ENCODE measurements at regions not wholly inside any gene's neighbourhood (a gene's known extent, or its start where the extent isn't known, plus 50 kb on each side); places are given as distances from the start of the nearest gene placed in this dataset.

DNA sequence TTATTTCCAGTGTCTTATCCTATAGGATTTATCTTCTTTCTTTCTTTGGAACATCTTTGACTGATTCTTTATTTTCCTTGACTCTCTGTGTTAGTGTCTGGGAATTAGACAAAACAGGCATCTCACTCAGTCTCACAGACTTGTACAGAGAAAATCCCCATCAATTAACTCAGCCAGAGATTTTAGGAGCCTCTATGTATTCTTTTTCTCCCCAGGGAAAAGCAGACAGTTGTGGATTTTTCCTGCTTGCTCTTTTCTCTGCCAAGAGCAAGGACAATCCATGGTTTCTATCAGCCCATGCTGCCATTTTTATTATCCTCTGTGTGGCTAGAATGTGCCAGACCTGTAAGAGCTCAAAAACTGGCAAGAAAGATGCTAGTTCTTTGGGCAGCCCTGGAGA lies 595.1 kb downstream of the SNAPC1 start:
- Histone ChIP-seq H2AFZ (ENCODE audit: low read length) (no peak overlapping the region), H4K91ac (ENCODE audit: low read depth, low read length, poor library complexity) (no peak overlapping the region), H3K4ac (ENCODE audit: low read length) (no peak overlapping the region), H3K14ac (ENCODE audit: low read length) (no peak overlapping the region), H2AK5ac (ENCODE audit: low read depth, low read length) (no peak overlapping the region), H3K36me3 (replicated peaks in 1 of 2; ENCODE audit: control insufficient read depth in 2 of 2, insufficient read depth in 2 of 2, low read length in 2 of 2) (no peaks in the 10 kb centered on the region), H3K79me1 (ENCODE audit: low read depth, low read length) (no peaks in the 10 kb centered on the region), H3K9ac (ENCODE audit: low read depth, low read length, poor library complexity) (no peak overlapping the region), H2BK12ac (ENCODE audit: low read length) (no peak overlapping the region), H3K9me3 (replicated peaks in 1 of 2; ENCODE audit: control insufficient read depth in 2 of 2, insufficient read depth in 1 of 2, low read depth in 1 of 2, low read length in 2 of 2) (no peaks in the 10 kb centered on the region), H4K8ac (ENCODE audit: low read depth, low read length) (no peak overlapping the region), H2BK5ac (ENCODE audit: low read length) (no peak overlapping the region), H3K4me3 (ENCODE audit: low read length in 2 of 2) (no peak overlapping the region), H3K23ac (ENCODE audit: low read depth, low read length, poor library complexity) (no peak overlapping the region), H2BK120ac (ENCODE audit: low read depth, low read length) (no peak overlapping the region), H3K18ac (ENCODE audit: low read length) (no peak overlapping the region), H2BK15ac (ENCODE audit: low read length) (no peak overlapping the region), H3K4me2 (ENCODE audit: insufficient read depth, low read length, poor library complexity, severe bottlenecking) (no peak overlapping the region), H3K27me3 (ENCODE audit: control insufficient read depth in 3 of 3, insufficient read depth in 3 of 3, low read depth in 1 of 3, low read length in 3 of 3) (no peaks in the 10 kb centered on the region), H3K27ac (replicated peaks; ENCODE audit: low read length) (no peak overlapping the region), H3K4me1 (ENCODE audit: control insufficient read depth in 2 of 2, insufficient read depth in 1 of 2, low read depth in 1 of 2, low read length in 2 of 2) (peaks cover 3 to 4% of the 10 kb centered on the region in 2 donors)
- DNase-seq (ENCODE audit: low spot score): no peak

DNA sequence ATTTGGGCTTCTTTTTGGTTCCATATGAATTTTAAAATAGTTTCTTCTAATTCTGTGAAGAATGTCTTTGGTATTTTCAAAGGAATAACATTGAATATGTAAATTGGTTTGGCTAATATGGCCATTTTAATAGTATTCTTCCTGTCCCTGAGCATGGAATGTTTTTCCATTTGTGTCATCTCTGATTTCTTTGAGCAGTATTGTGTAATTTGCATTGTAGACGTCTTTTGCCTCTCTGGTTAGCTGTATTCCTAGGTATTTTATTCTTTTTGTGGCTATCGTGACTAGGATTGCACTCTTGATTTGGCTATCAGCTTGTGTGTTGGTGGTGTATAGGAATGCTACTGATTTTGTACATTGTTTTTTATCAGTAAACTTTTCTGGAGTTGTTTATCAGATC lies 601.9 kb downstream of the SNAPC1 start:
- H3K27ac ChIP-seq (replicated peaks; ENCODE audit: low read length): no peak overlapping the region
- H4K91ac ChIP-seq (ENCODE audit: low read depth, low read length, poor library complexity): no peak overlapping the region
- H2AFZ ChIP-seq (ENCODE audit: low read length): no peak overlapping the region
- no peaks in the 10 kb centered on the region for H3K9me3 ChIP-seq (replicated peaks in 1 of 2; ENCODE audit: control insufficient read depth in 2 of 2, insufficient read depth in 1 of 2, low read depth in 1 of 2, low read length in 2 of 2)
- WGBS, 2 donors (ENCODE audit: extremely low coverage in 2 of 2, insufficient read length in 2 of 2, insufficient replicate concordance in 1 of 2): no CpG with 5 or more reads among the region's 2 CpGs
- H3K27me3 ChIP-seq (ENCODE audit: control insufficient read depth in 3 of 3, insufficient read depth in 3 of 3, low read depth in 1 of 3, low read length in 3 of 3): no peaks in the 10 kb centered on the region
- no peak overlapping the region for H3K14ac ChIP-seq (ENCODE audit: low read length)
- no peak overlapping the region for H2BK12ac ChIP-seq (ENCODE audit: low read length)
- H3K4me1 ChIP-seq (ENCODE audit: control insufficient read depth in 2 of 2, insufficient read depth in 1 of 2, low read depth in 1 of 2, low read length in 2 of 2): peaks cover 3 to 4% of the 10 kb centered on the region in 2 donors
- H3K36me3 ChIP-seq (replicated peaks in 1 of 2; ENCODE audit: control insufficient read depth in 2 of 2, insufficient read depth in 2 of 2, low read length in 2 of 2): no peaks in the 10 kb centered on the region
- H3K23ac ChIP-seq (ENCODE audit: low read depth, low read length, poor library complexity): no peak overlapping the region
- no peak overlapping the region for H2BK120ac ChIP-seq (ENCODE audit: low read depth, low read length)
- no peak overlapping the region for H2AK5ac ChIP-seq (ENCODE audit: low read depth, low read length)
- no peak overlapping the region for H3K9ac ChIP-seq (ENCODE audit: low read depth, low read length, poor library complexity)
- no peak overlapping the region for H3K4me2 ChIP-seq (ENCODE audit: insufficient read depth, low read length, poor library complexity, severe bottlenecking)
- H3K4me3 ChIP-seq (ENCODE audit: low read length in 2 of 2): no peak overlapping the region
- H3K79me1 ChIP-seq (ENCODE audit: low read depth, low read length): no peaks in the 10 kb centered on the region
- H3K18ac ChIP-seq (ENCODE audit: low read length): no peak overlapping the region
- no peak for DNase-seq (ENCODE audit: low spot score)
- no peak overlapping the region for H2BK5ac ChIP-seq (ENCODE audit: low read length)
- no peak overlapping the region for H4K8ac ChIP-seq (ENCODE audit: low read depth, low read length)
- no peak overlapping the region for H2BK15ac ChIP-seq (ENCODE audit: low read length)
- H3K4ac ChIP-seq (ENCODE audit: low read length): no peak overlapping the region

DNA sequence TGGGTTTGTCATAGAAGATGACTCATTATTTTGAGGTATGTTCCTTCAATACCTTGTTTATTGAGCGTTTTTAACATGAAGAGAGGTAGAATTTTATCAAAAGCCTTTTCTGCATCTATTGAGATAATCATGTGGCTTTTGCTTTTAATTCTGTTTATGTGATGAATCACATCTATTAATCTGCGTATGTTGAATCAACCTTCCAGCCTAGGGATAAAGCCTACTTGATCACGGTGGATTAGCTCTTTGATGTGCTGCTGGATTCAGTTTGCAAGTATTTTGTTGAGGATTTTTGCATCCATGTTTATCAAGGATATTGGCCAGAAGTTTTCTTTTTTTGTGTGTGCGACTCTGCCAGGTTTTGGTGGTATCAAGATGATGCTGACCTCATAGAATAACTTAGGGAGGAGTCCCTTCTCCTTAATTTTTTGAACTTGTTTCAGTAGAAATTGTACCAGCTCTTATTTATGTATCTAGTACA lies 602.6 kb downstream of the SNAPC1 start:
- Histone ChIP-seq H2AFZ (ENCODE audit: low read length) (no peak overlapping the region), H3K18ac (ENCODE audit: low read length) (no peak overlapping the region), H3K27ac (replicated peaks; ENCODE audit: low read length) (no peak overlapping the region), H3K4me3 (ENCODE audit: low read length in 2 of 2) (no peak overlapping the region), H3K9me3 (replicated peaks in 1 of 2; ENCODE audit: control insufficient read depth in 2 of 2, insufficient read depth in 1 of 2, low read depth in 1 of 2, low read length in 2 of 2) (no peaks in the 10 kb centered on the region), H3K36me3 (replicated peaks in 1 of 2; ENCODE audit: control insufficient read depth in 2 of 2, insufficient read depth in 2 of 2, low read length in 2 of 2) (no peaks in the 10 kb centered on the region), H4K91ac (ENCODE audit: low read depth, low read length, poor library complexity) (no peak overlapping the region), H3K4me2 (ENCODE audit: insufficient read depth, low read length, poor library complexity, severe bottlenecking) (no peak overlapping the region), H3K9ac (ENCODE audit: low read depth, low read length, poor library complexity) (no peak overlapping the region), H2BK15ac (ENCODE audit: low read length) (no peak overlapping the region), H3K27me3 (ENCODE audit: control insufficient read depth in 3 of 3, insufficient read depth in 3 of 3, low read depth in 1 of 3, low read length in 3 of 3) (no peaks in the 10 kb centered on the region), H3K14ac (ENCODE audit: low read length) (no peak overlapping the region), H3K79me1 (ENCODE audit: low read depth, low read length) (no peaks in the 10 kb centered on the region), H3K4me1 (ENCODE audit: control insufficient read depth in 2 of 2, insufficient read depth in 1 of 2, low read depth in 1 of 2, low read length in 2 of 2) (peaks cover 0 to 2% of the 10 kb centered on the region in 2 donors), H3K23ac (ENCODE audit: low read depth, low read length, poor library complexity) (no peak overlapping the region), H4K8ac (ENCODE audit: low read depth, low read length) (no peak overlapping the region), H2BK120ac (ENCODE audit: low read depth, low read length) (no peak overlapping the region), H2AK5ac (ENCODE audit: low read depth, low read length) (no peak overlapping the region), H2BK5ac (ENCODE audit: low read length) (no peak overlapping the region), H2BK12ac (ENCODE audit: low read length) (no peak overlapping the region), H3K4ac (ENCODE audit: low read length) (no peak overlapping the region)
- no CpG with 5 or more reads among the region's 4 CpGs for WGBS, 2 donors (ENCODE audit: extremely low coverage in 2 of 2, insufficient read length in 2 of 2, insufficient replicate concordance in 1 of 2)
- no peak for DNase-seq (ENCODE audit: low spot score)

DNA sequence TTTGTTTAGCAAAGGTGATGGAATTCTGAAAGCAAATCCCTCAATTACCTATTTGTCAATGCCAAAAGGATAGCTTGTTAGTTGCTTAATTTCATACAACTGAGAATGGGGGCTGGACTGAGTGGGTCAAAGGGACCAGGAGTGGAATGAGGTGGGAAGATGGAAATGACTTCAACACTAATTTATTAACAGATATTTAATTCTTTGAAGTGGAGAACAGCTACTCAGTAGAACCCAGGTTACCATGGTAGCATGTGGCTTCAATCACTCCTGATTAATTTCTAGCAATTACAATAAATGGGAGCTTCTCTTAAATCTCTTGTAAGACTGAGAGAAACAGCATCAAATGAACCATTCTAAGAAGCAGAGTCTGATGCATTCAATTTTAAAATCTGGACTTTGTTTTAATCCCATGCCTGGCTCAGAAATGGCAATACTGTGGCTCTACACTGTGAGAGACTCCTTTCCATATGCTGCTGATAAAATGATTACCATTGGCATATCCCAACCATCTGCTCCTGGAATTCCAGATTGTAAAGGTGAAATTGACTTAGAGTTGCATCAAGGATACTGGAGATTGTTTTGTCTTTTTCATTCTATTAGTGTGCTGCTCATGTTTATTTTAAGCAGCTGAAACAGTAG lies 607.8 kb downstream of the SNAPC1 start:
- Histone ChIP-seq H3K9ac (ENCODE audit: low read depth, low read length, poor library complexity) (no peak overlapping the region), H2AK5ac (ENCODE audit: low read depth, low read length) (no peak overlapping the region), H4K91ac (ENCODE audit: low read depth, low read length, poor library complexity) (no peak overlapping the region), H3K18ac (ENCODE audit: low read length) (no peak overlapping the region), H3K23ac (ENCODE audit: low read depth, low read length, poor library complexity) (no peak overlapping the region), H3K79me1 (ENCODE audit: low read depth, low read length) (no peaks in the 10 kb centered on the region), H2BK120ac (ENCODE audit: low read depth, low read length) (no peak overlapping the region), H3K27me3 (ENCODE audit: control insufficient read depth in 3 of 3, insufficient read depth in 3 of 3, low read depth in 1 of 3, low read length in 3 of 3) (no peaks in the 10 kb centered on the region), H2BK12ac (ENCODE audit: low read length) (no peak overlapping the region), H3K4me2 (ENCODE audit: insufficient read depth, low read length, poor library complexity, severe bottlenecking) (no peak overlapping the region), H3K27ac (replicated peaks; ENCODE audit: low read length) (no peak overlapping the region), H3K36me3 (replicated peaks in 1 of 2; ENCODE audit: control insufficient read depth in 2 of 2, insufficient read depth in 2 of 2, low read length in 2 of 2) (no peaks in the 10 kb centered on the region), H3K4ac (ENCODE audit: low read length) (no peak overlapping the region), H2AFZ (ENCODE audit: low read length) (no peak overlapping the region), H2BK5ac (ENCODE audit: low read length) (no peak overlapping the region), H2BK15ac (ENCODE audit: low read length) (no peak overlapping the region), H3K4me1 (ENCODE audit: control insufficient read depth in 2 of 2, insufficient read depth in 1 of 2, low read depth in 1 of 2, low read length in 2 of 2) (peaks cover 0 to 2% of the 10 kb centered on the region in 2 donors), H3K9me3 (replicated peaks in 1 of 2; ENCODE audit: control insufficient read depth in 2 of 2, insufficient read depth in 1 of 2, low read depth in 1 of 2, low read length in 2 of 2) (no peaks in the 10 kb centered on the region), H3K4me3 (ENCODE audit: low read length in 2 of 2) (no peak overlapping the region), H3K14ac (ENCODE audit: low read length) (no peak overlapping the region), H4K8ac (ENCODE audit: low read depth, low read length) (no peak overlapping the region)
- no peak for DNase-seq (ENCODE audit: low spot score)
